Esophagus muscularis mucosa (tissue), 4 donors: ENCODE measurements at regions not wholly inside any gene's neighbourhood (a gene's known extent, or its start where the extent isn't known, plus 50 kb on each side); places are given as distances from the start of the nearest gene placed in this dataset.

Experiments
- DNase-seq: peaks from one replicate; pipeline ENCODE4 v3.0.0-alpha.2; 2017; ENCODE audit errors: extremely low spot score
- H3K27ac ChIP-seq, 4 donors: fragments of 200-600 bp; sonication (generic); replicated peaks in 1 of 4; 1 replicate in 3 of 4; 2 replicates in 1 of 4; pipeline ENCODE4 v1.5.1; 2016 to 2019; ENCODE audit warnings: mild to moderate bottlenecking in 1 of 4
- H3K27me3 ChIP-seq, 4 donors: fragments of 200-600 bp; sonication (generic); one replicate each; pipeline versions ENCODE4 v1.5.1 to v1.6.0; 2016 to 2019
- H3K36me3 ChIP-seq, 4 donors: fragments of 200-600 bp; sonication (generic); one replicate each; pipeline ENCODE4 v1.5.1; 2016 to 2019
- H3K4me1 ChIP-seq, 4 donors: fragments of 200-600 bp; sonication (generic); one replicate each; pipeline ENCODE4 v1.5.1; 2016 to 2019
- H3K4me3 ChIP-seq, 4 donors: fragments of 200-600 bp; sonication (generic); 1 replicate in 2 of 4; 2 replicates in 2 of 4; pipeline ENCODE4 v1.5.1; 2016 to 2019; ENCODE audit warnings: mild to moderate bottlenecking in 4 of 4, moderate library complexity in 1 of 4
- H3K9me3 ChIP-seq, 4 donors: fragments of 200-600 bp; sonication (generic); 1 replicate in 3 of 4; 2 replicates in 1 of 4; pipeline ENCODE4 v1.5.1; 2016 to 2019
- EP300 ChIP-seq: sonication (generic); formaldehyde crosslinking; IDR thresholded peaks from one replicate; pipeline ENCODE4 v1.6.1; 2017; ENCODE audit warnings: antibody characterized with exemption
- POLR2A ChIP-seq: fragments of 450-650 bp; IDR thresholded peaks from one replicate; pipeline ENCODE4 v1.6.1; 2017; ENCODE audit warnings: antibody characterized with exemption, moderate library complexity, mild to moderate bottlenecking, low read depth
- POLR2AphosphoS5 ChIP-seq, 2 donors: sonication (generic); formaldehyde crosslinking; IDR thresholded peaks; one replicate each; pipeline ENCODE4 v1.6.1; 2017; ENCODE audit warnings: antibody characterized with exemption in 2 of 2
- WGBS: methylation state at CpG from one replicate; pipeline ENCODE4 v1.1.5; 2018; 5-methylcytosine and 5-hydroxymethylcytosine counted together
- intact Hi-C: fragments of 100-400 bp; cut with DNase I; formaldehyde crosslinking; loops from one replicate; pipeline ENCODE4 v1.15.1; 2023
- TF ChIP-seq, protein P1 (sequence below), 3 experiments: fragments of 200-600 bp in 2 of 3; fragments of 450-650 bp in 1 of 3; sonication (generic) in 2 of 3; IDR thresholded peaks; one replicate each; pipeline ENCODE4 v1.5.1; 2017 to 2019; ENCODE audit warnings: antibody characterized with exemption in 3 of 3, mild to moderate bottlenecking in 2 of 3, moderate library complexity in 1 of 3

DNA sequence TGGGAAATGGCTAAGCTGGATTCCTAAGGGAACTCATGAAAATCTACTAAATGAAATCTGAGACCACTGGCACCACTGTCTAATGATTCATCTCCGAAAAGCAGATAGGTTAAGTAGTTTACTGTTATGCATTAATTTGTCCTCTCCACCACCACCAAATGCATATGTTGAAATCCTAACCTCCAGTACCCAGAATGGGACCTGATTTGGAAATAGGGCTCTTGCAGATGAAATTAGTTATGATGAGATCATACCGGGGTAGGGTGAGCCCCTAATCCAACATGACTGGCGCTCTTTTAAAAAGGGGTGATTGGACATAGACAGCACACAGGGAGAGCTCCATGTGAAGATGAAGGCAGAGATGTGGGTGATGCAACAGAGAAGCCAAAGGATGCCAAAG, 124.9 kb upstream of the GUCY1A1 start:
- H3K4me1 ChIP-seq = peaks cover 3 to 18% (median 11%) of the 10 kb centered on the region in 4 donors

DNA sequence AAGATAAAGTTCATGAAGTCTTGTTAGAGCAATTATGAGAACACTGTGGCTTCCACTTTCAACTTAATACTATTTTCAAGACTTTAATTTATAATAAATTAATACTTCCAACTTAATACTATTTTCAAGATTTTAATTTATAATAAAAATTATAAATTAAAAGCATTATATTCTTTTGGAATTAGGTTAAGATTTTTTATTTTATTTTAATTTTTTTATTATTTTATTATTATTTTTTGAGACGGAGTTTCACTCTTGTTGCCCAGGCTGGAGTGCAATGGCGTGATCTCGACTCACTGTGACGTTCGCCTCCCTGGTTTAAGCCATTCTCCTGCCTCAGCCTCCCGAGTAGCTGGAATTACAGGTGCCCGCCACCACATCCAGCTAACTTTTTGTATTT, 126.0 kb upstream of the GUCY1A1 start:
- 95% methylated on average over 7 of the region's 7 CpGs for WGBS
- Histone ChIP-seq H3K36me3 (no peaks in the 10 kb centered on the region), H3K27me3 (no peaks in the 10 kb centered on the region), H3K27ac (no peak overlapping the region), H3K9me3 (no peaks in the 10 kb centered on the region), H3K4me3 (no peak overlapping the region), H3K4me1 (peaks cover 3 to 18% (median 11%) of the 10 kb centered on the region in 4 donors)
- TF ChIP-seq POLR2A (no peak), EP300 (no peak), POLR2AphosphoS5 (IDR thresholded peaks at IDR 0.05) (no peak)
- TF ChIP-seq, protein P1, sequence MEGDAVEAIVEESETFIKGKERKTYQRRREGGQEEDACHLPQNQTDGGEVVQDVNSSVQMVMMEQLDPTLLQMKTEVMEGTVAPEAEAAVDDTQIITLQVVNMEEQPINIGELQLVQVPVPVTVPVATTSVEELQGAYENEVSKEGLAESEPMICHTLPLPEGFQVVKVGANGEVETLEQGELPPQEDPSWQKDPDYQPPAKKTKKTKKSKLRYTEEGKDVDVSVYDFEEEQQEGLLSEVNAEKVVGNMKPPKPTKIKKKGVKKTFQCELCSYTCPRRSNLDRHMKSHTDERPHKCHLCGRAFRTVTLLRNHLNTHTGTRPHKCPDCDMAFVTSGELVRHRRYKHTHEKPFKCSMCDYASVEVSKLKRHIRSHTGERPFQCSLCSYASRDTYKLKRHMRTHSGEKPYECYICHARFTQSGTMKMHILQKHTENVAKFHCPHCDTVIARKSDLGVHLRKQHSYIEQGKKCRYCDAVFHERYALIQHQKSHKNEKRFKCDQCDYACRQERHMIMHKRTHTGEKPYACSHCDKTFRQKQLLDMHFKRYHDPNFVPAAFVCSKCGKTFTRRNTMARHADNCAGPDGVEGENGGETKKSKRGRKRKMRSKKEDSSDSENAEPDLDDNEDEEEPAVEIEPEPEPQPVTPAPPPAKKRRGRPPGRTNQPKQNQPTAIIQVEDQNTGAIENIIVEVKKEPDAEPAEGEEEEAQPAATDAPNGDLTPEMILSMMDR (IDR thresholded peaks at IDR 0.05) = no peak
- DNase-seq = no peak
- intact Hi-C loops = no loop called here

More for the DNA sequence above, 124.9 kb upstream of the GUCY1A1 start:
- 94% methylated on average over 3 of the region's 3 CpGs for whole genome bisulfite sequencing
- Histone ChIP-seq H3K27ac (no peak overlapping the region), H3K9me3 (no peaks in the 10 kb centered on the region), H3K4me3 (no peak overlapping the region), H3K27me3 (no peaks in the 10 kb centered on the region), H3K36me3 (no peaks in the 10 kb centered on the region)
- intact Hi-C loops = no loop called here
- TF ChIP-seq, protein P1 (IDR thresholded peaks at IDR 0.05) = no peak
- TF ChIP-seq POLR2A (no peak), EP300 (no peak), POLR2AphosphoS5 (IDR thresholded peaks at IDR 0.05) (no peak)
- no peak for DNase-seq

- Histone ChIP-seq H3K4me1 (peaks cover 0 to 10% (median 4%) of the 10 kb centered on the region in 4 donors), H3K4me3 (no peak overlapping the region), H3K36me3 (no peaks in the 10 kb centered on the region), H3K27me3 (no peaks in the 10 kb centered on the region), H3K9me3 (no peaks in the 10 kb centered on the region), H3K27ac (no peak overlapping the region)
- no peak for TF ChIP-seq POLR2A
- no peak for TF ChIP-seq POLR2AphosphoS5 (IDR thresholded peaks at IDR 0.05)
- no peak for TF ChIP-seq EP300
- intact Hi-C loops = no loop called here
- WGBS = 70% methylated on average over 3 of the region's 3 CpGs
- DNase-seq = no peak
Observed at GRCh38 chr4:155539746-155540145, 126.9 kb upstream of the GUCY1A1 start.

- H3K36me3 ChIP-seq = no peaks in the 10 kb centered on the region
- no peak overlapping the region for H3K4me3 ChIP-seq
- H3K9me3 ChIP-seq = no peaks in the 10 kb centered on the region
- no peaks in the 10 kb centered on the region for H3K27me3 ChIP-seq
- intact Hi-C loops = no loop called here
- no peak for DNase-seq
- TF ChIP-seq POLR2AphosphoS5 (IDR thresholded peaks at IDR 0.05) (no peak), POLR2A (no peak), EP300 (no peak)
- TF ChIP-seq, protein P1 (IDR thresholded peaks at IDR 0.05) = no peak
- H3K4me1 ChIP-seq = peaks cover 0 to 21% (median 17%) of the 10 kb centered on the region in 4 donors
- H3K27ac ChIP-seq = no peak overlapping the region
- 86% methylated on average over 2 of the region's 2 CpGs for WGBS
Observed at GRCh38 chr4:155535802-155536454, 130.7 kb upstream of the GUCY1A1 start.

DNA sequence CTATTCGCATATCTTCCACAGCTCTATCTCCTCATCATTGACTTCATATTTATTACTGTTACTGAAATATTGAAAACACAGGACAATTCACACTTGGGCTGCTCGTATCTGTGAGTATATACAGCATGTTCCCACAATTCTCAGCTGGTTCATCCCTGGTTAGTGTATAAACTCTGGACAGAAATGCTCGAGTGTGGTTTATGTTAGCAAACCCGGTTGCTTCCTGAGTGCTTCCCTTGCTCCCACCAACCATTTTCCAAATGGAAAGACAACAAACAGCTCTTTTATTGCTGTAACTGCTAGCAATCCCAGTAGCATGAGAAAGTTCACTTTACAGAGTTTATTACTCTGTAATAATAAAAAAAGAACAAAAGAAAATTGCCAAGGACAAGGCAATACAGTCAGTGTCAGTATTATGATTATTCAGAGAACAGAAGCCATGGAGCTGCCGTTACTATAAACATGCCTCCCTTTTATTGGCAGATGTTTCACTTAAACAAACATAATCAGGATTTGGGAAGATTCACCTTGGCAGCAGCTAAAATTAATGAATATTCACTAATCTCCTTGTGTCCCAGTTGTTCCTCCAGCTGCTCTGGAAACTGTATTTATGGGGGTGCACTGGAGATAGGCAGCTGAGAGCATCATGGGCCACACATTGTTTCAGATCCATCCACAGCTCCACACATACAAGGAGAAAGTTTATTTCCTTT, 134.1 kb upstream of the GUCY1A1 start:
- DNase-seq = no peak
- Histone ChIP-seq H3K36me3 (no peaks in the 10 kb centered on the region), H3K27ac (peak overlapping the region in 1 of 4 donors; percentile 20), H3K9me3 (no peaks in the 10 kb centered on the region), H3K27me3 (no peaks in the 10 kb centered on the region), H3K4me1 (peaks cover 0 to 26% (median 20%) of the 10 kb centered on the region in 4 donors), H3K4me3 (no peak overlapping the region)
- TF ChIP-seq, protein P1 (IDR thresholded peaks at IDR 0.05) = no peak
- no peak for TF ChIP-seq EP300
- no peak for TF ChIP-seq POLR2A
- TF ChIP-seq POLR2AphosphoS5 (IDR thresholded peaks at IDR 0.05) = no peak
- 57% methylated on average over 5 of the region's 5 CpGs for WGBS
- intact Hi-C loops = no loop called here
